Right forelimb (tissue), 1 donor: ENCODE measurements at regions not wholly inside any gene's neighbourhood (a gene's known extent, or its start where the extent isn't known, plus 50 kb on each side); places are given as distances from the start of the nearest gene placed in this dataset.
"Not testable (repeated sequence)": the region's sequence is repeated elsewhere in the genome, so short reads cannot be mapped to it uniquely, and the experiment has no call there.

Source experiments
- DNase-seq: peaks from one replicate; pipeline ENCODE4 v3.0.0-alpha.2; 2018

DNA sequence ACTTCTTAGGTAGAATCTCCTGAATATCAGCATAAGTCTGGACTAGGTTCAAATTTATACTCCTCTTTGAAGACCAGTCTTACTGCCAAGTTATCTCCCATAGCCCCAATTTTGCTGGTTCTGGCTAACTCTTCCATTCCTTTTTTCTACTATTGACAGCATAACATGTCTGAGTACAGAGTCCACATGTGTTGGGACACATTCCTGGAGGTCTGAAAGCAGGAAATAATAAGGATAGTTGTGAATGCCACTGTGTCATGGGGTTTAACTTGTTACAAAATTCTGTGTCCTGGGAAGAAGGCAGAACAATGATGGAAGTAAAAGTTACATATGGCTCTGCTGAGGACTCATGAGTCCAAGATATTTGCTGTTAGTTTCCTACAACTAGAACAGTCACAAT, 57.4 kb upstream of the ZBTB20 start:
- DNase-seq, result no peak

GRCh38 chr3:115208066-115208750, 61.1 kb upstream of the ZBTB20 start:
- DNase-seq, result no peak

GRCh38 chr3:115211810-115212492, 64.9 kb upstream of the ZBTB20 start:
- DNase-seq, result no peak

- no peak for DNase-seq
Measured at GRCh38 chr3:115212615-115213014, 65.5 kb upstream of the ZBTB20 start.

GRCh38 chr3:115213052-115213451, 66.0 kb upstream of the ZBTB20 start:
- not testable (repeated sequence) for DNase-seq

DNA sequence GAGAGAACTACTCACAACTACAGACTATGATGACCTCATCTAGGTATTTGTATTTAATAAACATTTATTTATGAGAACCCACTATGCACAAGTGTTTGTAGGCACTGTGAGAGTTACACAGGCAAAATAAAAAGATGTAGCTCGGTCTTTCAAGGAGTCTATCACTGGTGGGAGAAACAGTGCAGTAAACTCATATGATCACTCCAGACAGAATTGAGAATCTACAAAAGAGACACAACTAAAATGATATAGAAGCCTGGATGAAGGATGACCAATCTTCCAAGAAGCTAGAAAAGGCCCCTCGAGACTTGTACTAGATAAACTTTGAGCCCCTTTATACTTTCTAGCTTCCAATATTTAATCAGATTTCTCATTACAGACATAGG, 70.2 kb upstream of the ZBTB20 start:
- DNase-seq, result no peak

DNA sequence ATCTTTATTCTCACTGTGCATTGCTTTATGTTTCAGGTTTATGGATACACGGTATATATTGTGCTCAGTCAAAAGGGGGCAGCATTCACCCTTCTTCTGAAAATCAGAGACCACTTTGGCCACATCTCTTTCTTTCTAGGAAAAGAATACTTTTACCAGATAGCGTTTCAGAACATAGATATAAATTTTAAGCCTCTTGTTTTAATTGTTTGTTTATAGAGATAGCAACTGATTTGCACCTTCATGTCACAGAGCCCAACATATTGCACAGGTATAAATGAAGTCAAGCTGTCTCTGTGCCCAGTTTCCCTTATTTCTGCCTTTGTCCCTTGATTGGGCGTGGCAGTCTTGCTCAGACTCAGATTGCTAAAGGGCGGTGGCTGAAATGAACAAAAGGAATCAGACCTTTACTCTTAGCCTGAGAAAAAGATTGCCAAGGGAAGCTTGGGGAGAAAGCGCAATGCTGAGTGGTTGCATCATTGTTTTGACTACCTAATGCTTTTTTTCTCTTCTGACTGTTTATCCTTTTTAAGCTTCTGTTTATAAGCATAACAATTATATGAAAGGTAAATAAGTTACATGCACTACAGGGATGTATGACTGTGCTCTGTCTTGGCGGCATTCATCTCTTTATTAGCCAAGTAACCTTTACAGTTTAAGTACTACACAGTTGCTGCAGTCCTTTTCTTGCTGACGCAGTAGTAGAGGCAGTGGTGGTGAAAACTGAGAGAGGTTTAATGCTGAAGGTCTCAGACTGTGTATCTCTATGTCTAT, 70.8 kb upstream of the ZBTB20 start:
- DNase-seq, result peak; percentile 49

DNA sequence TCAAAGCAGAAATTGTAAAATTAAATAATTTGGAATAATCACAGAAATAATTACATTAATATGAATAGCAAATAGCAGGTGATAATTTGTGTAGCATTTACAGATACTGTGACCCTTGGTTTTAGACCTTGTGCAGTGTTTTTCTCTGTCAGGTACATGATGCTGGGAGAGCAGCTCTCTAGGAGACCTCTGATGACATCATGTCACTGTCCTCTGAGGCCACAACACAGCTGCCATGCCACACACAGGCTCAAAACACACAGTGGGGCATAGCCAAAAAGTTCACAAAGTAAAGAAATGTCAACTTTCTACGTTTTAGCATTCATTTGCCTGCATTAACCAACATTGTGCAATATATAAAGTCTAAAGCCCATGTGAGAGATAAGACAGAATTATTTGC, 71.8 kb upstream of the ZBTB20 start:
- no peak for DNase-seq

GRCh38 chr3:115224687-115225086, 77.6 kb upstream of the ZBTB20 start:
- no peak for DNase-seq

- no peak for DNase-seq
Measured at GRCh38 chr3:115226844-115227445, 79.9 kb upstream of the ZBTB20 start.

DNA sequence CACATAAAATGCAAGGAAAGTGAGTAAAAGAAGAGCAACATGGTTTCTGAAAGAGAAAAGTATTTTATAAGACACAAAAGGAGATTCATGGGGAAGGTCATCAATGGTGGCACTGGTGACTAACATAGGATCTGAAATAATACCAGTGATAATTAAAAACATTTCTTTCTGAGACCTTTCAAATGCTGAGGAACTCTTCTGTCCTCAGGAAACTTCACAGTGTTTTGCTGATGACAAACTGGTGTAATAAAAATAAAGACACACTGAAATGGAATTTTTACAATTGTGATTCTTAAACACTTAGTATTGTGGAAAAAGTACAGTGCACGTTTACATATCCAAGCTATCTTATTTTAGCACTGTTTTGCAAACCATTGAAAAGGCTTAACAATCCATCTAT, 80.4 kb upstream of the ZBTB20 start:
- no peak for DNase-seq

DNA sequence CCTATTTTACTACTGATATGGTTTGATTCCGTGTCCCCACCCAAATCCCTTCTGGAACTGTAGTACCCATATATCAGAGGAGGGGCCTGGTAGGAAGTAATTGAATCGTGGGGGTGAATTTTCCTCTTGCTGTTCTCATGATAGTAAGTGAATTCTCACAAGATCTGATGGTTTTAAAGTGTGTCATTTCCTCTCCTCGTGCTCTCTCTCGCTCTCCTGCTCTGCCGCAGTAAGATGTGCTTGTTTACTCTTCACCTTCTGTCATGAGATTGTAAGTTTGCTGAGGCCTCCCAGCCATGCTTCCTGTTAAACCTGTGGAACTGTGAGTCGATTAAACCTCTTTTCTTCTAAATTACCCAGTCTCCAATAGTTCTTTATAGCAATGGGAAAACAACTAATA, 81.2 kb upstream of the ZBTB20 start:
- DNase-seq, result no peak

DNA sequence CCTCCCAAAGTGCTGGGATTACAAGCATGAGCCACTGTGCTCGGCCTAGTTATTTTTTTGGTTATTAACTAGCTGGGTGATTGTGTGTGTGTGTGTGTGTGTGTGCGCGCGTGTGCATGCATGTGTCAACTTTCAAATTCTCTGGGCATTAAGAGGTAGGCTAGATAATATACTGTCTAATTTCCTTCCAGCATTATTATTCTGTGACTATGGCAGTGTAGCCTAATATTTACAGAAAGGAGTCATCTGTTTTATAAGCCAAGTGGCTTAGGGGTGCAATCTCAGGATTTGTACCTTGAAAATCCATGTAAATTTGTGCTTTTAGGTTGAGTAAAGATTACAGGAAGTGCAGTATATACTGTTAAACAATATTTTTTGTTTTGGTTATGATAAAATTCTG, 85.1 kb upstream of the ZBTB20 start:
- no peak for DNase-seq

- DNase-seq, result no peak
Measured at GRCh38 chr3:115233021-115233420, 85.9 kb upstream of the ZBTB20 start.

DNA sequence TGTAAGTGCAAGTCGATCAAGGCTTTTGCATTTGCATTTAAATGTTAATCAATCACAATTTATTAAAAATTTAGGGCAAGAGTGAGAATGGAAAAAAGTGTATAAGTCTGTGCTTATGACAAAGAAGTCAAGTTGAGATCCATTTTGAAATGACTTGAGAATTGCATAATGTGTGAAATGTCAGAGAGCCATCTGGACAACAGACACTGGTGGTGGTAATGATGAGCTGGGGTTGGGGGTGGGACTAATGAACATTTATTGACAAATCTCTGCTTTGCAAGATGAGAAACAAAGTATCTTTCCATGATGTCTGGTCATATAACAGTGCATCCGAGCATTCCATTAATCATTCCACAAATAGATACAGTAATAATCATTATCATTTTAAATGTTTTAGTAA, 89.4 kb upstream of the ZBTB20 start:
- DNase-seq, result no peak

- DNase-seq, result no peak
Measured at GRCh38 chr3:115239717-115240116, 92.6 kb upstream of the ZBTB20 start.

GRCh38 chr3:115244350-115244749, 97.3 kb upstream of the ZBTB20 start:
- DNase-seq, result no peak

DNA sequence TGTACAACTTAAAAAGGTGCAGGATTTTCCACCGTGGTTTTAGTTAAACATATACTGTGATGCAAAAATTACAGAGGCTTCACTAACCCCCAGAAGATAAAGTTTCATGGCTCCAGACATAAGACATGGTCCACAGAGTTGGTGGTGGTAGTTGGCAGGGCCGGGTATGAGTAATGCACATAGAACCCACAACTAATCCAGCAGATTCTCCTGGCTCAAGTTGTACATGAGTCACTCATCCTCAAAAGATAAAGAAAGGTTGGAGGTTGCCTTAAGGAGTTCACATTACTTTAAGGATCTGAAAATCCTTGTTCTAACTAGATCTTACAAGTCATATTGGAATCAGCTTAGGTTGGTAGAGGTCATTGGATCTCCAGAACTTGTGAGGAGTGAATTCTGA, 98.3 kb upstream of the ZBTB20 start:
- DNase-seq, result no peak

GRCh38 chr3:115245899-115246298, 98.8 kb upstream of the ZBTB20 start:
- DNase-seq, result no peak

DNA sequence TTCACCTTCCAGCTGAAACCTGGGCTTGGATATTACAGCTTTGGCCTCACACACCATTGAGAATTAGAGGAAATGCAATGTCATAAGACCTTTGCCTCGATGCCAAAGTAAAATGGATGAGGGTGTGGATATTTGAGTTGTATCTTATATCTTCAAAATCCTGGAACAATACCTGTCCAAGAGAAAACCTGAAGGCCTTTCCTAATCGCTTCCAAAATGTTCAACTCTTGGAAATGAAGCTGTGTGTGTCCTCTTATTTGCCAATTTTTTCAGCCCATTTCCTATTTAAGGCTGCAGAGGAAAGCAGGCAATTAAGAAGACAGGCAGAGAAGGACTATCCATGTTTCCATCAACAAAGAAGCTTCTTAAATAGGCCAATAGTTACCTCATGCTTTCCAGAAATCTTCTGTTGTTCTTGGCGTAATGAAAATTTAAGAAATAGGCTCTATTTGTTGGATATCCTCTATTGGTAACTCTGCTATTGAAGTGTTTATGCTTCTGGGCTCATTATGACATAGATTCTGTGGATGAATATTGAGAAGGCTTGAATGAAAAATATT, 99.5 kb upstream of the ZBTB20 start:
- DNase-seq, result no peak

DNA sequence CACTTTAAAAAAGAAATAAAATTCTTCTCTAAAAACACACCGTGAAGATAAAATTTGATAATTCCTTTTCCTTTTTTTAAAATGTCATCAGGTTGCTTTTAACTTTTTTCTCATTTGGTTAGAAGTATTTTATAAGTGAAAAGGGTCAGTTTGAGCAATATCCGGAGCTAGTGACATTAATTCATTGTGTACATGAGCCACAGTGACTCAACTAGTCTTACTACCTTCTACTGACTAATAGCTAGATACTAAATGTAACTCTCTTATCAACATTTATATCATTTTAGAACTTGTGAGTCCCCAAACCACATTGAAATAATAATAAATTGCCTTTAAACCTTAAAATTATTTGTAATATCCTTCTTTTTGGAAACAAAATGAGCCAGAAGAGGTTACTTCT, 101.2 kb upstream of the ZBTB20 start:
- DNase-seq, result no peak

DNA sequence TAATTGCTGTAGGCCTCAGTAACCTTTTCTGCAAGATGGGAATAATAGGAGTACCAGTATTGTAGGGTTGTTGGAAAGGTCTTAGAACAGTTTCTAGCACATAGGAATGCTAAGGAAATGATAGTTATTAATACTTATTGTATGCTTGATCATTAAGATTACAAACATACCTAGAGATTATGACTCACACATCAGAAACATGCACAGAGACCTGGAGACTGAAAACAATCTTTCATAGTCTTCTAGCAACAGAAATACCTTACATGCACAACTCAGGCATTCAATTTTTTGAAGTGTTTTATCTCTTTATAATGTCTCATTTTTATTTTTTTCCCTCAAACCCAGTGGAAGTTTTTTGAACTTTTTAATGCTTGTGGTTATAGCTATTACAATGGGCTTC, 104.4 kb upstream of the ZBTB20 start:
- DNase-seq, result no peak

- no peak for DNase-seq
Measured at GRCh38 chr3:115252679-115253078, 105.6 kb upstream of the ZBTB20 start.
